Peyer's patch (tissue), 4 donors: ENCODE measurements at regions not wholly inside any gene's neighbourhood (a gene's known extent, or its start where the extent isn't known, plus 50 kb on each side); places are given as distances from the start of the nearest gene placed in this dataset.

Experiments used
- CTCF ChIP-seq, 6 experiments: fragments of 450-650 bp in 4 of 6; fragments of 200-600 bp in 2 of 6; sonication (generic) in 1 of 6; IDR thresholded peaks; one replicate each; pipeline ENCODE4 v1.5.1; 2017 to 2019; ENCODE audit warnings: antibody characterized with exemption in 6 of 6, mild to moderate bottlenecking in 3 of 6, moderate library complexity in 1 of 6
- POLR2A ChIP-seq, 2 donors: fragments of 450-650 bp; IDR thresholded peaks; one replicate each; pipeline ENCODE4 v1.5.1; 2017; ENCODE audit warnings: antibody characterized with exemption in 2 of 2, mild to moderate bottlenecking in 2 of 2, moderate library complexity in 2 of 2

- TF ChIP-seq CTCF (IDR thresholded peaks at IDR 0.05) (no peak), POLR2A (IDR thresholded peaks at IDR 0.05) (no peak)
Observed at GRCh38 chr1:94602316-94602715, 60.8 kb upstream of the F3 start.
